H4 (cell line): ENCODE measurements at regions not wholly inside any gene's neighbourhood (a gene's known extent, or its start where the extent isn't known, plus 50 kb on each side); places are given as distances from the start of the nearest gene placed in this dataset.

Experiments used
- DNase-seq: peaks from one replicate; pipeline ENCODE4 v3.0.0-alpha.2; 2015; ENCODE audit warnings: low spot score

DNA sequence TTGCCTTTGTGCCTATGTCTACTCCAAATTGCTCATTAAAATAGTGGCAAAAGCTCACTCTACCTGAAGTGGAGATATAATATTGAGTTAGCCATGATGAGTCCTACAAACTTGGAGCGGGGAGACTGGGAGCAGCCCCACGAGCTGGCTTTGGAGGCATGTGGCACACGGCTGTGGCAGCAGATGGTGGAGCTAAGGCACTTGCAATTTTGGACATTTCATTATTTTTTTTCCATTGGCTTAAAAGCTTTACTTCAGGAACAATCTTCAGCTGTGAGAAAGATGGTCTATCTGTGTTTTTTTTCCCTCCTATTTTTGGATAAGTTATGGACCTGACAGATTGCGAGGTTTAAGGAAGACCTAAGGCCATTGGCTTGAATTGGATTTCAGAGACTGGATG, 578.3 kb downstream of the CMPK2 start:
- DNase-seq = no peak

DNA sequence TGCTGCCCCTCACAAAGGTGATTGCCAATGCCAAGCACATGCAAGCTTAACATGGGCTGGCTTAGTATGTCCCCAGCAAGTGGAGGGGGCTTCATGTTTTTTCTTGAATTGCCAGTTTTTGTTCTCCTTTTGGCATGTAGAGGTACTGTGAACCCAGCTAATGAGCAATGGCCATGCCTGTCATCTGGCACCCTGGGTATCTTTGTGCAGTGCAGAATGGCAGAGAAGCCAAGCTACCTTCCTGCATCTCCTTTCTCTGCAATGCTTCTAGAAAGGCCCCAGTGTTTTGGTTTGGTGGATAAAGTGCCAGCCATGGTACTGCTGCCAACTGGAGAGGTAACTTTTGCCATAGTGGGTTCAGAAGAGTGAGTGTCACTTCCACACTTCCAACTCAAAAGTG, 576.9 kb downstream of the CMPK2 start:
- no peak for DNase-seq

DNA sequence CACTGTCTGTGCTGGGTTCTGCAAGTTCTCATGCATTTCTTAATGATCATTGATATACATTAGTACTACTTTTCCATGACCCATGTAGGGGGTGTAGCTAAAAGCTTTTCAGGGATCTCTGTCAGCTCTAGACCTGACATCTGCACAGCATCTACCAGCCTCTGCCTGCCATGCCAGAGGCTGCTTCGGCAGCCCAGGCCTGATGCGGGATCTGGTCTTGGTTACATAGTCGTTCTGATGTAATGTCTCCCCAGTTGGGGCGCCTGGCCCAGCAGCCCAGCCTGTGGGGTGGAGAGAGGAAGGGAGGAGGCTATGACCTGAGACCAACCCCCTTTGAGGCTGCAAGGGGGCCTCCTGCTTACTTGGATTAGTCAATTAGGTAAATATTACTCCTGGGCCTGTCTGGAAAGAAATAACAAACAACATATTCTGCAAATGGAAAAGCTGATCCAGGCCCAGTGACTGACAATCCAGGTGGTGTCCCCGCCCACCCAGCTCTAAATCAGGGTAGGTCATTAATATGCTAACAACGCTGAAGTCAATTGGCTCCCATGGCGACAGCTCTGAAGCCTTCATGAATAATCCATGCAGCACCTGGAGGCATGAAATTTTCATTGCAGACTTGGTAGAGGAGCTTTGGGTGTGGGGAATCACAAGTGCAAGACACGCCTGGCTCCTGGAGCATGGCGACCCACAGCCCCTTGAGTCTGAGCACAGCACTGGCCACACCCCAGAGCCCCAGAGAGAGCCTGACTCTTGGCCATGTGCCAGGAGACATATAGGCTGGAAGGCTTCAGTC, 575.3 kb downstream of the CMPK2 start:
- no peak for DNase-seq

DNA sequence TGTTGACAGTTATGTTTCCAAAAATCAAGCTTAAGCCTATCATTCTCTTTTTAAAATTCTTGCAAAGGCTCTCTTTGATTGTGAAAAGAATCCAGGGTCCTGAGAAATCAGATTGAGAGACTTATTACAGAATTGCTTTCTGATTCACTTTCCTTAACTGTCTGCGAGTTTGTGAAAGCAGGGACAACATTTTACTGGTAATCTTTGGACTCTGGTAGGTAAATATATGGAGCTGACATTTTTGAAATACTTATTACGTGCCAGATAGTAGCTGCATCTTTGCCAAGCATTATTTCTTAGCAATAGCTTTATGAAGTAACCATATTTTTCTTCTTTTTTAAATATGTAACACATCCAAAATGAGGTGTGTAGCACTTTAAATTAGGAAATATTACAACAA, 570.9 kb downstream of the CMPK2 start:
- DNase-seq = no peak

DNA sequence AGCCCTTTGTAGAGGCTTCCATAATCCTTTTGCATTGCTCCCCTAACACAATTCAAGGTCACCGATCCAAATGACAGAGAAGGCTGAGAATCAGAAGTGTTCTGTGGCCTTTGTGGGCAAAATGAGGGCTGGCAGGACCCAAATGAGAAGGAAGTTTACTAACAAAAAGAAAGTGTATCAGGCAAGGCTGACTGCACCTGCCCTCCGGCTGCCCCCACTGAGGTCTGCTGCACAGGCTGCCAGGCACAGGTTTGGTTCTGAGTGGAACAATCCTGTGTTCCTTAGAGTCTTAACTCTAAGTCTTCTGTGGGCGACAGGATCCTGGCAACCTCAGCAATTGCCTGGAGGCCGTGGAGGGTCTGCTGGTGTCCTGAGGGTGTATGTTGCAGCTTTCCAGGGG, 568.5 kb downstream of the CMPK2 start:
- no peak for DNase-seq

DNA sequence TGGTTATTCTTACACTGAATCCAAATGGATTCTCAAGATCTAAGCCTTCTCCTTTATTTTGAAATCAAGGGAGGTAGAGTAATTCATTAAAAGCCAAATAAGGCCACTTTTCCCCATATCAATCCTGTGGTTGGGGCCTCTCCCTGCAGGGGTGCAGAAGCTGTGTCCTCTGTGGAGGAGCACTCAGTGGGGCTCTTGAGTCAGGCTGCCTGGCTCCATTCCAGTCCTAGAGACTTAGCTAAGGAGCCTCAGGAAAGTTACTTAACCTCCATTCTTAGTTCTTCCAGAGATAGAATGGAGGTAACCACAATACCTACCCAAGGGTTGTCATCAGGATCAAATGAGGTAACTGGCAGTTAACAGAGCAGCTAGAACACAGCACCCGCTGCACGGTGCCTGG, 564.3 kb downstream of the CMPK2 start:
- no peak for DNase-seq

DNA sequence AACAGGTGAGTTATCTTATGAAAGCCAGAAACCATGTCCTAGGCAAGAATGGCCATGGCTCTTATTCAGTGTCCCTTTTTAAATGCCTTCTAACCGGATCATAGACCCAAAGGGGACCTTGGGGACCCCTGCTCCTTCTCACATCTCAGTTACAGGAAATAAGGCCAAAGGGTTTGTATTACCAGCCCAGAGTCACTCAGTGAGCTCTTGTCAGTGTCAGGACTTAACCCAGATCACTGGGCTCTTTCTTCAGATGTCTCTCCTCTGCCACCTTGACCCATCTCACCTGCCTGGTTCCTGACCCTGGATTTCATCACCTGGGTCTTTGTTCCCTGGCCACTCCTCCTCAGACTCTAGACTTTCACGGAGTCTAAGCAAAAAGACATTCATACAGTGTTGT, 556.7 kb downstream of the CMPK2 start:
- DNase-seq = no peak

DNA sequence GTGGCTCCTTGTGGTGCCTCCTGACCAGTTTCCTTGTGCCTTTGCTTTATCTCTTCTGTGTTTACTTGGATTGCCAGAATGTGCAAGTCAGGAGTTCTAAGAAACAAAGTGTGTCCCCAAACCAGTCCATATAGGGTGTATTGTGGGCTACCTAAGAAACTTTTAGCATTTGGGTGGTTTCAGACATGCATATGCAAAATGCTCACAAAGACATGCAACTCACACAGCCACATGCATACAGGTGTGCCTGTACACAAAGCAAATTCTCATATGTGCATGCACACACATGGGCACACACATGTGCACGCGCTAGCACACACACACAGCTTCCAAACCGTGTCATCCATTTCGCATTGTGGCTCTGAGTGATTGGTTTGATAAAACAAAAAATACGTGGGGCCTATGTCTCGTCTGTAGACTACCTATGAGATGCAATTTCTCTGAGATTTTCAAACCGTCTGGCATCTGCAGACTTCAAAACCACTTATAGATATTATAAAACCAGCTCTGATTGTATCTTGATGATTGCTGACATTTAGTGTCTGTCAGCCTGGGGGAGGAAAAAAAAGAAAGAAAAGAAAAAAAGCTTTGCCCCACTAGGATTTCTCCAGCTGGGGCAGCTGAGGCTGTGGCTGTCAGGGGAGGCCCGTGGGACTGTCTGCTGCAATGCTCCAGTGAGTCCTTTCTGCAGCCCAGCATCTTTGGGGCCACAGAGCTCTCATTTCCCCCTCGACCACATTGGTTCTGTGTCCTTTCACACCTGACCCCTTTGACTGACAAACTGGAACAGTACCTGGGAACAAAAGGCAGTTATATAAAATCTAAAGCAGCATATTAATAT, 556.1 kb downstream of the CMPK2 start:
- DNase-seq = no peak

DNA sequence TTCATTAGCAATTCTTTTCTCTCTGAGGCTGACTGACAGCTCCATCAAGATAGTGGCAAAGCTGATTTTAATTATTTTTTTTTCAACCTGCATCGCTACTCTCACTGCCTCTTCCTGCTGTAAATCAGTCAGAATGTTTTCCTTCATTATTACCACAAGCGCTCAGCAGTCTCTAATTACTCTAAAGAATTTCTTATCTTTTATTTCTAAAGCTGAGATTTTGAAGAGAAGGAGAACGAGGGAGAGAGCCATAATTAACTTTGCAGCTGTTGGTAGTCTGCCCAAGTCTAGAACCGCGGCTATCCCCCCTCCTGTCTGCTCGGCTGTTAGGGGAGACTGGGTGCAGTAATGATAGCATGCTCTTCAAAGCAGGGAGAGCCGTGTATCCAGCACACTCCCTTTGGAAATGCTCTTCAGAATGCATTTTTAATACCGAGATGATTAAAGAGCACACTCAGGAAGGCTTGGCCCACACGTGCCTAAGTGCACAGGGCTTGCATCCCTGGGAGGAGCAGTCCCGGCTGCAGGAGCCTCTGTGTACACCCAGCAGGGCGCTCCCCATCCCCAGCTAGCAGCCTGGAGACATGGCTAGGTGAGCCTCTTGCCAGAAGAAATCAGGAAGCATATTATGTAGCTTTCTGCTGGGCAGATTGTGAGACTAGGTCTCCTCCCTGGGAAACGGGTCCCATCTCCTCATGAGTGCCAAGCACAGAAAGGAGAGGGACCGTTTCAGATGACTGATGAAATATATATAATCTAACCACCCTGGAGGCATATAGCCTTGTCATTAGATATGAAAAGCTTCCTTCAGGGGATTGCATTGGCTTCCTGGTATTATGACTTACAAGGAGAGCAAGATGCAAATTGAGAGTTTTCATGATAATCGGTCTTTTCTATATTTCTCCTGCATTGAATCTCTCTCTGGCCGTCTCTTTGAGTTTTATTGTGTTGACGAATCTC, 555.2 kb downstream of the CMPK2 start:
- no peak for DNase-seq

DNA sequence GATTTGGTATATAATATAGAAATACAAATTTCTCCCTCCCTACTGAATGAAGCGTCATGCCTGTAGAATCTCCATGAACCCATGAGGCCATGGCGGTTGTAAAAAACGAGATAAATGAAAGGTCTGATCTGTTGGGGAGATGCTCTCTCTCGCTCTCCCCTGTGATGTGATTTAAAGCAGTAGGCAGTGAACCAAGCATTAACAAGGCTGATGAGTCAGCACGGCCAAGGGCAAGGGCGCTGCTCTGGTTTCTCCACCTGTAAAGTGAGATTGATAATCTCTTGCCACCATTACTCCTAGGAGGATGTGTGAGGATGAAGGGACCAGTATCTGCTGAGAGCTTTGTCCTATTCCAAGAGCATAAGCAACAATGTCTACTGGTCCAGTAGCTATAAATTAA, 553.3 kb downstream of the CMPK2 start:
- DNase-seq = no peak

DNA sequence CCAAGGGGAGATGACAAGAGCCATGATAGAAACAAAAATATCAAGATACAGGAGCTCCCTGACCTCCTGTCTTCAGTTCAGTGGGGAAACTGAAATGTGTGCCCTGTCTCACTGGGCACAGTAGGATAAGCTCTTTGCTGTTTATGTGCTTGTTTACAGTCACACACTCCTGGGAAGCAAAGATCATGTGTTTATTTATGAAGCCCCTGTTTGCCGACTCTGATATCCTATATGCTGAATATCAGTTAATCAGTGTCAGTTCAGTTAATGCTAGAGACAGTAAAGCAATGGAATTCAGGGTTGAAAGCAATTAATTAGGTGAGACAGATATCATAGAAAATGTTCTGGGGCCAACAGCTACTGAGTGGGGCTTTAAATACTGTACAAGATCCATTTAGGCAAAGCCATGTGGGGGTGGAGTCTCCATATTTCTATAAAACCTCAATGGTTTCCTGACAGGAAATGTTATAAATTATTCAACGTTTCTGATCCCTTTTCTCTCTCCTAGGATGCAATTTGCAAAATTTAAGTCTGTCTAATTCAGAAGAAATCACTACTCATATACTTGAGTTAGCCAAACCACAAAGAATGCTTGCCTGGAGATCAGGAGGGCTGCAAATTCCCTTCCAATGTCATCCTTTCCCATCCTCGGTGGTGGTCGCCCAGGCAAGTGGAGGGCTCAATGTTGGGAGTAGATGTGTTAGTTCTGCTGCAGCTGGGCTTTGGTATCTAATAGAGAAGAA, 551.3 kb downstream of the CMPK2 start:
- DNase-seq = no peak

DNA sequence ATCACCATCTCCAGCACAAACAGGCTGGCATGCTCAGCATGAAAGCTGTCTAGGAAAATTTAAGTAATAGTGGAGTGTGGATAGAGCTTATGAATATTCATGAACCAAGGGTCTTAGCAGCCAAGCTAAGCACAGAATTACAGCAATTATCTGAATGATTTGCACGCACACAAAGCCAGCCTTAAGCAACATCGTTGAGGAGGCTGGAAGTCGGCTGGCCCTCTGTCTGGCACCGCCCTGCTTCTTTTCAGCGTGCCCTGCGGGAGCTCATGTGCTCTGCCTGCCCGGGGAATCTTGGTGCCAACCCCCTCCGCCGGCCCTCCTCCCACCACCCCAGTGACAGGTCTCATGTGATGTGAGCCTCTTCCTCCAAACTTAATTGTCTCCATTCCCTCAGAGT, 540.1 kb downstream of the CMPK2 start:
- DNase-seq = no peak

DNA sequence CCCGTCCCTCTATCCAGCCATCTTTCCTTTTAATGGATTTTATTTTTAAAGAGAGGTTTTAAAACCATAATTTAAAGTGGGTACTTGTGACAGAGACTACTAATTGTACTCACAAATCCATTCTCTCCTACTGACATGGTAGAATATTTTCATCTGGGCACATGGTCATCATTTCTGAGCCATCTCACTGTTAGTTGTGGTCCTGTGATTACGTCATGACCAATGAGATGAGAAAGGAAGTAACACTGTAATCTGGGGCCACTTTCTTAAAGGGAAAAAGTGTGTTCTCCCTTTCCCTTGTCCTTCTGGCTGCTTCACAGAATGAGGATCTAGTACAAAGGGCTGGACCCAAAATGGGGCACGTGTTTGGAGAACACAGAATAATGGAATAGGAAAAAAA, 538.7 kb downstream of the CMPK2 start:
- DNase-seq = no peak

DNA sequence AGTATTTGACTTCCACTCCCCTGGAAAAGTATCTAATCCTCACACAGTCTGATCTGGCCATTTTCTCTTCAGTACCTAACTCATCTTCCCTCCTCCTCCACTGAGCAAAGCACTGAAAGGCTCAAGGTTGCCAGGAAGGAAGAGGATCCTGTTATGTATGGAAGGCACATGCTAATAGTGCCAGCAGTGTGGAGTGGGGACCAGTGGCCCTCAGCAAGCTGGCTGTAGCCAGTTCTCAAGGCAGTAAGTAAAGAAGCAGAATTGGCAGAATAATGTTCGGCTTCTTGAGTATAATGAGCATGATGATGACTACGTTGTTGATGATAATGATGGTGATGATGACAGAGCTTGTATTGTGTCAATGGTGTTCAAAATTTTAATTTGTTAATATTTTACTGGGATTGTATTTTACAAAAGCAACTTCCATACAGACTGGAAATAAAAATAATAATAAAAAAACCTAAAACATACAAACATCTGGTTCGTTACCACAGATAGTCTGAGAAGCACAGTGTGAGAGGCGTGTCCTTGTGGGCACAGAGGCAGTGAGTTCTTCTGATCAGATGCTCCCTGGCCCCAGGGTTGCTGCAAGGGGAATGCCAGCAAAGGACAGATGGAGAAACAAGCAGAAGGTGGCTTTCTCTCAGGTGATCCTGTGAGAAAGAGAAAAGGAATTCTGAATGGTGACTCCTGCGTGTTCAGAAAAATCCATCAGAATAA, 528.8 kb downstream of the CMPK2 start:
- no peak for DNase-seq

DNA sequence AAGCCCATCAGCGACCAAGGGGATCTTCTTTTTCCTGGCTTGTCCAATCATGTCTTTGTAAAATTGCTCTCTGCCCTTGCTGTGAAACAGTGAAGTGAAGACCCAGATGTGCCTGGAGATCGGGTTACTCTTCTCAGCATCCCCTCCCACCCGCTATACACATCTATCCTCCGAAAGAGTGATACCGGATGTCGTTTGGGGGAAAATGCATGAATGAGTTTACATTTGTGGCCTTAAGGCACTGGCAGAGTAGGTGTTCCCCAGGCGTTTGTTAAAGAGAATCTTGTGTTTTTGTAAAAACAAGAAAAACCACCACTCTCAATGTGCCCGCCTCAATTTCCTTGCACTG, 528.3 kb downstream of the CMPK2 start:
- no peak for DNase-seq

DNA sequence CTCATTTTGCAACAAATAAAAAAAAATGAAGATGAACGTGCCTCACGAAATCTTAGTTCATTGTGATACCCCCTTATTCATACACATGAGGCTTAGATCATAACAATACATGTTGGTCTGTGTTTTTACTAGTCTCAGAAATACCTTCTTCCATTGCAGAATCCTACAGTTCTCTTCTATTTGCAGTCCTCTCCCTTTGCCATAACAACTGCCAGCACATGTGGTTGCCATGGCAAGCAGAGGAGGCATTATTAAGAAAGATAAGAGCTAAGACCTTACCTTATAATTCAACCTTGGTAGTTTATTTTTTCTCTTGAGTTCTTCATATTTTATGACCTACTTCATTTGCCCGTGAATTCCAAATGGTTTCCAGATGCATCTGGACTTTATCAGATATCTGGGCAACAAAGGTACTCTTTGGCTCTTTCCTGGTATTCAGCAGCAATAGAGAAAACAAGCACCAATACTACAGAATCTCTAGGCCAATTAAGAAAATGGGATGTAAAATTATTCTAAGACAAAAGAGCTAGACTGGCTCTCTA, 524.0 kb downstream of the CMPK2 start:
- DNase-seq = no peak

DNA sequence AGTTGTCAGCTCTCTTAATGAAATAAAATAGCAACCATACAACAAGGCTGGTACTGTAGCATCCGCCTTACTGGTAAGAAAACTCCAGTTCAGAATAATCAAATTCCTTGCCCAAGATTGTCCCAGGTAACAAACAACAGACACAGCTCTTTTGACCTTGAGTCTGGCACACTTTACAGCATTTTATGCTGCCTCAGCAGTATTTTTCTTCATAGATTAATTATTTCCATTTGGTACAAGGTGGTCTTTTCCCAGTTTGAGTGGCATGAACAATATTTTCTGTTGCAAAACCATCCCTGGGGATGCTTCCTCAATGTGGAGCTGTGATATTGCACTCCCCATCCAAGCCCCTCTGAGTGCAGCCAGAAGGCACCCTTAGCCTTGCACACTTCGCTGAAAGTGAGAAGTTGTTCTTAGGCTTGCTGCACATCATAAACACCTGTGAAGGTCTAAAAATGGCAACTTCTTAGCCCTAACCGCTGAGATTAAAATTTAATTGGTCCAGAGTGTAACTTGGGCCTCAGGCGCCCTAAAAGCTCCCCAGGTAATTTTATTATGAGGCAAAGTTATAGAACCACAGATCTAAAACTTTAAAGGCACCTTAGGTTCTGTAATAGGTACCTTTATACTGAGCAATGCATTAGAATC, 523.3 kb downstream of the CMPK2 start:
- DNase-seq = no peak

DNA sequence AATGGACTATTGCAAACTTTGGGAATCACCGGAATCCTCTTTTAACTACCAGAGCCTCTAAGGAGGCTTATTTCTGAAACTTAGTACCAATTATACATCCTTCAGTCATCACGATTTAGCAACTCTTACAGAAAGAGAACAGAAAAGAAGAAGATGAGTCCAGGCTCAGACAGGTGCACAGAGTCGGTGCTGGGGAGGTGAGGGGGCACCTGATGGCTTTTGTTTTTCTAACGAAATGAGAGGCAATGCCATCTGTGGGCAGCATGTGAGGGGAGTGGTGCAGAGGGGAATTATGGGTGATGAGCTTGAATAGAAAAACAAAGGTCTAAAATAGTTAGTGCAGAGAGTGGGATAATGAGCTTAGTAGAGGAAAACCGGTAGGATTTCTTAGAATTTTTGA, 522.6 kb downstream of the CMPK2 start:
- DNase-seq = no peak

DNA sequence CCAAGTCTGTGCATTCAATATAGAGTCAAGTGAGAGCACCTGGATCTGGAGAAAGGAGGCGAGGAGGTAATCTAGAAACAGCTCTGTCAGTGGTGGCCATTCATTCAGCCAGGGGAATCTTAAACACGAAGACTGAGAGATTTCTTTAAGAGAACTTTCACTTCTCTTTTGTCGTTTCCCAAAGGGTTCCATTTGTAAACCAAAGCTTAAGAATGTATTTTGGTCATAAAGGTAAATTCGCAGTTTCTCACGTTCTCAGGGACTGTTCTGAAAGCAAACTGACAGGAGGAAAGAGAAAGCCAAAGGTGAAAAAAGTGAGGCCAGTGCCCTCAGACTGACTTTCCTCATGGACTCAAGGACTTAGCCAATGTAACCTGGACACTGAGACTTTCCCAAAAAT, 513.5 kb downstream of the CMPK2 start:
- DNase-seq = no peak

DNA sequence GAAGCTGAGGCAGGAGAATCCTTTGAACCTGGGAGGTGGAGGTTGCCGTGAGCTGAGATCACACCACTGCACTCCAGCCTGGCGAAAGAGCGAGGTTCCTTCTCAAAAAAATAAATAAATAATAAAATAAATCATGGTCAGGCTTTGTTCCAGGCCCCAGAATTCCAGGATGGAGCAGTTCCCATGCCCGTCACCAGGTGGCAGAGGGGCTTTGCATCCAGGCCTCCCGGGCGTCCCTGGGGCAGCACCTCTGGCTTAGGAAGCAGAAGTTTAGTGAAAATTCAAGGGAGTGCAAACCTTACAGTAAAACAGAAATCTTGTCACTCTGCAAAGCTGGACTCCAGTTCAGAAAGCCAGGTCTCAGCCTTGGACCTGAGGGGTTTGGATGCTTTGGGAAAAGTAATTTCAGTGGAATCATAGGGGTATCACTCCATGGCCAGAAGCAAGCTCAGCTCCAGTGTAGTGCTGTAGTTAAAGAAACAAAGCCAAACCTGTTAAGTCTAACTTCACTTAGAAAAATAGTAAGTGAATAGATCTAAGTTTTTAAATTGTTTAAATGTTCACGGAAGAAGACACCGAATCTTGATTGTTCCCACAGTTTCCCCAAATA, 512.7 kb downstream of the CMPK2 start:
- peak; percentile 10 for DNase-seq
